ENCODE measurements at regions not wholly inside any gene's neighbourhood (a gene's known extent, or its start where the extent isn't known, plus 50 kb on each side); places are given as distances from the start of the nearest gene placed in this dataset.

DNA sequence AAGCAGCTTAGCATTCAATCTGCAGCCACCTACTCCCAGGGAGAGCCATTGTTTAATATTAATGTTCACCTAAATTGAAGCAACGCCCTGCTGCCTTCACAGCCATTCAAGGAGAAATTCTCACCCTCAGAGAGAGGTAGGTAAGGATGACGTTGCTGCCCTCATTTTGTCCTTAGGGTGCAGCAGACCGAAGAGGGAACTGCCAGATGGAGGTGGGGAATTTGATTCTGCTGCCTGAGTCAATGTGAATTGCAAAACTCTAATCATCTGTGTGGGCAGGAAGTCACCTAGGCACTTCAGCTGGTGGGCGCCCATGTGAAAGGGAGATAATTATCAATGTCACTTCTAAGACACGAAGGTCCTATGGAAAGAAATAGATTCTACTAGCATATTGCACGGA, 503.4 kb downstream of the TBC1D4 start:
- Histone ChIP-seq H3K79me2 (ENCODE audit: insufficient read depth, low read length) (no peaks in the 10 kb centered on the region), H3K9me2 (ENCODE audit: low read depth, low read length) (no peaks in the 10 kb centered on the region), H4K20me1 (ENCODE audit: insufficient read depth, low read length) (no peaks in the 10 kb centered on the region), H2AFZ (ENCODE audit: low read length) (no peak overlapping the region), H3K9ac (ENCODE audit: low read length) (no peak overlapping the region), H3K9me3 (ENCODE audit: low read length) (no peaks in the 10 kb centered on the region), H3F3A (ENCODE audit: insufficient read depth, low read length) (no peaks in the 10 kb centered on the region), H3K27ac (ENCODE audit: low read depth, low read length, poor library complexity, severe bottlenecking) (no peak overlapping the region), H3K4me2 (ENCODE audit: low read length) (no peak overlapping the region), H3K4me3 (ENCODE audit: low read depth, low read length, poor library complexity, severe bottlenecking) (no peak overlapping the region), H3K27me3 (ENCODE audit: insufficient read depth, low read length) (no peaks in the 10 kb centered on the region), H3K36me3 (ENCODE audit: insufficient read depth, low read length) (no peaks in the 10 kb centered on the region), H3K4me1 (ENCODE audit: insufficient read depth, low read length, severe bottlenecking) (no peaks in the 10 kb centered on the region)
- TF ChIP-seq, protein P1, sequence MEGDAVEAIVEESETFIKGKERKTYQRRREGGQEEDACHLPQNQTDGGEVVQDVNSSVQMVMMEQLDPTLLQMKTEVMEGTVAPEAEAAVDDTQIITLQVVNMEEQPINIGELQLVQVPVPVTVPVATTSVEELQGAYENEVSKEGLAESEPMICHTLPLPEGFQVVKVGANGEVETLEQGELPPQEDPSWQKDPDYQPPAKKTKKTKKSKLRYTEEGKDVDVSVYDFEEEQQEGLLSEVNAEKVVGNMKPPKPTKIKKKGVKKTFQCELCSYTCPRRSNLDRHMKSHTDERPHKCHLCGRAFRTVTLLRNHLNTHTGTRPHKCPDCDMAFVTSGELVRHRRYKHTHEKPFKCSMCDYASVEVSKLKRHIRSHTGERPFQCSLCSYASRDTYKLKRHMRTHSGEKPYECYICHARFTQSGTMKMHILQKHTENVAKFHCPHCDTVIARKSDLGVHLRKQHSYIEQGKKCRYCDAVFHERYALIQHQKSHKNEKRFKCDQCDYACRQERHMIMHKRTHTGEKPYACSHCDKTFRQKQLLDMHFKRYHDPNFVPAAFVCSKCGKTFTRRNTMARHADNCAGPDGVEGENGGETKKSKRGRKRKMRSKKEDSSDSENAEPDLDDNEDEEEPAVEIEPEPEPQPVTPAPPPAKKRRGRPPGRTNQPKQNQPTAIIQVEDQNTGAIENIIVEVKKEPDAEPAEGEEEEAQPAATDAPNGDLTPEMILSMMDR (IDR thresholded peaks at IDR 0.05; ENCODE audit: low read length), result no peak
- TF ChIP-seq EZH2 (IDR thresholded peaks at IDR 0.05; ENCODE audit: borderline replicate concordance, low read length), result no peak

DNA sequence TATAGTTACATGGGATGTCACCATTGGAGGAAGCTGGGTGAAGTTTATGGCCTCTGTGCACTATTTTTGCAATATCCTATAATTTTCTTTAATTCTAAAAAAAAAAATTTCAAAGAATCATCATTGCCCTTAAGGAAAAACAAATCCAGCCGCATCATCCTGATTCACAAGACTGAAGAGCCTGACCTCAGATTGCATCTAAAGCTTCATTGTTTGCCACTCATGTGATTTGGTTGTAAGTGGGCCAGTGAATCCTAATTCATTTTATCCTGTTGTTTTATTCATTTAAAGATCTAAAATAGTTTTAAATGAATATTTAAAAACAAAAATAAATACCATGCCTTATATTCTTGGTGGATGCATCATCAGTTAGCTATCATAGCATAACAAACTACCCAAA, 504.5 kb downstream of the TBC1D4 start:
- Histone ChIP-seq H3K27me3 (ENCODE audit: insufficient read depth, low read length) (no peaks in the 10 kb centered on the region), H3K79me2 (ENCODE audit: insufficient read depth, low read length) (no peaks in the 10 kb centered on the region), H3K4me1 (ENCODE audit: insufficient read depth, low read length, severe bottlenecking) (no peaks in the 10 kb centered on the region), H3K4me2 (ENCODE audit: low read length) (no peak overlapping the region), H3K9ac (ENCODE audit: low read length) (no peak overlapping the region), H3K4me3 (ENCODE audit: low read depth, low read length, poor library complexity, severe bottlenecking) (no peak overlapping the region), H3K9me3 (ENCODE audit: low read length) (no peaks in the 10 kb centered on the region), H3K36me3 (ENCODE audit: insufficient read depth, low read length) (no peaks in the 10 kb centered on the region), H3K9me2 (ENCODE audit: low read depth, low read length) (no peaks in the 10 kb centered on the region), H3K27ac (ENCODE audit: low read depth, low read length, poor library complexity, severe bottlenecking) (no peak overlapping the region), H4K20me1 (ENCODE audit: insufficient read depth, low read length) (no peaks in the 10 kb centered on the region), H2AFZ (ENCODE audit: low read length) (no peak overlapping the region), H3F3A (ENCODE audit: insufficient read depth, low read length) (no peaks in the 10 kb centered on the region)
- TF ChIP-seq EZH2 (IDR thresholded peaks at IDR 0.05; ENCODE audit: borderline replicate concordance, low read length), result no peak
- TF ChIP-seq, protein P1 (IDR thresholded peaks at IDR 0.05; ENCODE audit: low read length), result no peak

DNA sequence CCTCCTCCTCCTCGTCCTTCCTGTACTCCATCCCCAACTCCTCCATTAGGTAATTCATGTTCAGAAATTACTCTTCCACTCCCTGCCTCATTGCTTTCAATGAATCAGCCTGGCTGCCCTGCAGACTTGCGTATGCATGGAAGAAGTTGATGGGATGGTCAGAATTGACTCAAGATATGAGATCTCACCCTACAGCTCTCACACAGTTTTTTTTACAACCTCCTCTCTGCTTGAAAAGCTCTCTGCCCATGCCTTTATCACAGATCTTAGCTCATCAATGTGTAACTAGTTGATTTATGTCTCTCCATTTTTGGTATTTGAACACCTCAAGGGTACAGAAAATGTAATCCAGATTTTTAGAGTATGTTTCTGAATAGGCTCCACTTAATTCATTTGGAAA, 506.9 kb downstream of the TBC1D4 start:
- Histone ChIP-seq H2AFZ (ENCODE audit: low read length) (no peak overlapping the region), H3K36me3 (ENCODE audit: insufficient read depth, low read length) (no peaks in the 10 kb centered on the region), H3K27me3 (ENCODE audit: insufficient read depth, low read length) (no peaks in the 10 kb centered on the region), H3K9me2 (ENCODE audit: low read depth, low read length) (no peaks in the 10 kb centered on the region), H4K20me1 (ENCODE audit: insufficient read depth, low read length) (no peaks in the 10 kb centered on the region), H3K4me1 (ENCODE audit: insufficient read depth, low read length, severe bottlenecking) (no peaks in the 10 kb centered on the region), H3K9me3 (ENCODE audit: low read length) (no peaks in the 10 kb centered on the region), H3F3A (ENCODE audit: insufficient read depth, low read length) (no peaks in the 10 kb centered on the region), H3K79me2 (ENCODE audit: insufficient read depth, low read length) (no peaks in the 10 kb centered on the region), H3K4me2 (ENCODE audit: low read length) (no peak overlapping the region), H3K27ac (ENCODE audit: low read depth, low read length, poor library complexity, severe bottlenecking) (no peak overlapping the region), H3K4me3 (ENCODE audit: low read depth, low read length, poor library complexity, severe bottlenecking) (no peak overlapping the region), H3K9ac (ENCODE audit: low read length) (no peak overlapping the region)
- TF ChIP-seq EZH2 (IDR thresholded peaks at IDR 0.05; ENCODE audit: borderline replicate concordance, low read length), result no peak

Data from OCI-LY1 (cell line).